OCI-LY3 (cell line): ENCODE measurements at regions not wholly inside any gene's neighbourhood (a gene's known extent, or its start where the extent isn't known, plus 50 kb on each side); places are given as distances from the start of the nearest gene placed in this dataset.

Experiments used
- EZH2phosphoT487 ChIP-seq: fragments of 200-600 bp; shearing (Covaris generic); IDR thresholded peaks from 2 replicates; pipeline ENCODE4 v1.6.1; 2018; ENCODE audit warnings: antibody characterized with exemption, mixed run types, low read depth
- TF ChIP-seq, protein P1 (sequence below): fragments of 200-600, 300-600 bp; sonication (generic); IDR thresholded peaks from 2 replicates; pipeline ENCODE4 v1.5.1; 2014; ENCODE audit warnings: antibody characterized with exemption, low read length, low read depth

DNA sequence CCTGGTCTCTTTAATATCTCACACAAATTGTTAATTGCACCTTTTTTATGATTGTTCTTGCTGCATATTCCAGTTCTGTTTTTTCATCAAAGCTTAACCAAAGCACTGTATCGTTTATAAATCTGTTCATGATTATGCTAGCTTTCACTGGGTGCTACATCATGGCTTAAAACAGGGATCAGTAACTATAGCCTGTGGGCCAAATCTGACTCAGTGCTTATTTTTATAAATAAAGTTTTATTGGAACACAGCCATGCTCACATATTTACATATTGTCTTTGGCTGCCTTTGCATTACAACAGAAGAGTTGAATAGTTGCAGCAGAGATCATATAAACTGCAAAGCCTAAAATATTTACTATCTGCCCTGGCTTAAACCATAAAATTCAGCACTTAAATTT, 183.4 kb upstream of the NRXN3 start:
- TF ChIP-seq, protein P1, sequence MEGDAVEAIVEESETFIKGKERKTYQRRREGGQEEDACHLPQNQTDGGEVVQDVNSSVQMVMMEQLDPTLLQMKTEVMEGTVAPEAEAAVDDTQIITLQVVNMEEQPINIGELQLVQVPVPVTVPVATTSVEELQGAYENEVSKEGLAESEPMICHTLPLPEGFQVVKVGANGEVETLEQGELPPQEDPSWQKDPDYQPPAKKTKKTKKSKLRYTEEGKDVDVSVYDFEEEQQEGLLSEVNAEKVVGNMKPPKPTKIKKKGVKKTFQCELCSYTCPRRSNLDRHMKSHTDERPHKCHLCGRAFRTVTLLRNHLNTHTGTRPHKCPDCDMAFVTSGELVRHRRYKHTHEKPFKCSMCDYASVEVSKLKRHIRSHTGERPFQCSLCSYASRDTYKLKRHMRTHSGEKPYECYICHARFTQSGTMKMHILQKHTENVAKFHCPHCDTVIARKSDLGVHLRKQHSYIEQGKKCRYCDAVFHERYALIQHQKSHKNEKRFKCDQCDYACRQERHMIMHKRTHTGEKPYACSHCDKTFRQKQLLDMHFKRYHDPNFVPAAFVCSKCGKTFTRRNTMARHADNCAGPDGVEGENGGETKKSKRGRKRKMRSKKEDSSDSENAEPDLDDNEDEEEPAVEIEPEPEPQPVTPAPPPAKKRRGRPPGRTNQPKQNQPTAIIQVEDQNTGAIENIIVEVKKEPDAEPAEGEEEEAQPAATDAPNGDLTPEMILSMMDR, result no peak
- TF ChIP-seq EZH2phosphoT487, result no peak
